ENCODE measurements at regions not wholly inside any gene's neighbourhood (a gene's known extent, or its start where the extent isn't known, plus 50 kb on each side); places are given as distances from the start of the nearest gene placed in this dataset.

GRCh38 chr4:71230271-71231128 lies 108.3 kb upstream of the SLC4A4 start:
- no peak for DNase-seq (ENCODE audit: low spot score)
- no peak for TF ChIP-seq CTCF (IDR thresholded peaks at IDR 0.05)
- no peak for ATAC-seq (ENCODE audit: low FRiP score)

- no peak for TF ChIP-seq CTCF (IDR thresholded peaks at IDR 0.05)
- DNase-seq (ENCODE audit: low spot score) (peak; percentile 40), ATAC-seq (ENCODE audit: low FRiP score) (peak; percentile 55)
Measured at GRCh38 chr4:71231129-71232055, 107.4 kb upstream of the SLC4A4 start.

GRCh38 chr4:71232056-71232430 lies 106.8 kb upstream of the SLC4A4 start:
- no peak for DNase-seq (ENCODE audit: low spot score)
- no peak for ATAC-seq (ENCODE audit: low FRiP score)
- no peak for TF ChIP-seq CTCF (IDR thresholded peaks at IDR 0.05)

GRCh38 chr4:71232846-71233245 lies 106.0 kb upstream of the SLC4A4 start:
- ATAC-seq (ENCODE audit: low FRiP score) (no peak), DNase-seq (ENCODE audit: low spot score) (no peak)
- TF ChIP-seq CTCF (IDR thresholded peaks at IDR 0.05), result no peak

- TF ChIP-seq CTCF (IDR thresholded peaks at IDR 0.05), result no peak
- DNase-seq (ENCODE audit: low spot score) (no peak), ATAC-seq (ENCODE audit: low FRiP score) (no peak)
Measured at GRCh38 chr4:71235311-71236201, 103.3 kb upstream of the SLC4A4 start.

GRCh38 chr4:71236226-71236625 lies 102.6 kb upstream of the SLC4A4 start:
- TF ChIP-seq CTCF (IDR thresholded peaks at IDR 0.05), result no peak
- DNase-seq (ENCODE audit: low spot score), result no peak
- ATAC-seq (ENCODE audit: low FRiP score), result no peak

All from omental fat pad (tissue), 3 donors.